ENCODE measurements at regions not wholly inside any gene's neighbourhood (a gene's known extent, or its start where the extent isn't known, plus 50 kb on each side); places are given as distances from the start of the nearest gene placed in this dataset.

DNA sequence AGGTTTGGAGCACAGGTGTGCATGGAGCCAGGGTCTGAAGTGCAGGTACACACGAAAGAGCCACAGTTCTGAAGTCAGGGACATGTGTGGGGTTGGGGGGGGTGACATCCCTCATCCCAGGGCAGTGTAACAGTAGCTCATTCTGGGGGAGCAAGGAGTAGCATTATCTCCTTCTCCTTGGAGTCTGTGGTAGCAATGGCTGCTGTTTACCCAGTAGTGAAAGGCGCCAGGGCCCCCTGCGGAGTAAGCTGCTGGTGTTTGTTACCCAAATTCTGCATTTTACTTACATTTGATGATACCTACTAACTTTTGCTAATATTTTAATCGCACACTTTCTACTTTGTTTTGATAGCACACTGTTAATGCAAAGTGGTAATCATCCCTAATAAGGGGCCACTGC lies 665.5 kb downstream of the GATA3 start:
- Histone ChIP-seq H3K36me3 (ENCODE audit: control insufficient read depth in 2 of 2, insufficient read depth in 2 of 2, low read length in 1 of 2) (no peaks in the 10 kb centered on the region), H3K9ac (ENCODE audit: control insufficient read depth, insufficient read depth, low read length) (no peak overlapping the region), H3K27me3 (replicated peaks in 1 of 2; ENCODE audit: control insufficient read depth in 2 of 2, insufficient read depth in 2 of 2, low read length in 1 of 2) (no peaks in the 10 kb centered on the region), H3K4me1 (ENCODE audit: control insufficient read depth, insufficient read depth, low read length) (no peaks in the 10 kb centered on the region), H3K4me2 (ENCODE audit: control insufficient read depth, insufficient read depth) (no peak overlapping the region), H3K79me2 (ENCODE audit: control insufficient read depth, insufficient read depth, low read length) (no peaks in the 10 kb centered on the region), H4K20me1 (ENCODE audit: control insufficient read depth, insufficient read depth) (no peaks in the 10 kb centered on the region), H3K27ac (ENCODE audit: control insufficient read depth, insufficient read depth) (no peak overlapping the region), H2AFZ (ENCODE audit: control insufficient read depth, low read depth, low read length) (no peak overlapping the region), H3K4me3 (no peak overlapping the region), H3K9me3 (replicated peaks; ENCODE audit: control insufficient read depth, insufficient read depth, low read length) (no peaks in the 10 kb centered on the region; the same call in 2 of the 3 replicates)
- intact Hi-C loops (cut with micrococcal nuclease; ENCODE audit: unreplicated experiment) (no loop called here), in situ Hi-C loops (cut with MboI) (no loop called here)
- ATAC-seq, result no peak
- CTCF ChIA-PET, result interaction anchor here (1.3 kb wide), 1 partner anchor 10 kb away, joined by 3 read pairs; no protein-coding TSS in a partner anchor
- 3% methylated on average over 4 of the region's 4 CpGs for WGBS (ENCODE audit: insufficient coverage, insufficient replicate concordance, low lambda C conversion rate, missing lambda C conversion rate)
- POLR2A ChIA-PET, result no interaction called here
- RAD21 ChIA-PET (ENCODE audit: unreplicated experiment), result no interaction called here
- no peak for FAIRE-seq
- no peak for DNase-seq (ENCODE audit: low read depth, low spot score)
- SMC1A ChIA-PET (ENCODE audit: uncharacterized antibody, unreplicated experiment), result no interaction called here
- TF ChIP-seq MTA2 (IDR thresholded peaks at IDR 0.05; ENCODE audit: low read depth), result no peak
- TF ChIP-seq TCF3 (IDR thresholded peaks at IDR 0.05; ENCODE audit: borderline replicate concordance, insufficient read depth, low read depth, low read length), result no peak
- TF ChIP-seq FOXK2 (IDR thresholded peaks at IDR 0.05), result no peak
- no peak for TF ChIP-seq HDAC2 (IDR thresholded peaks at IDR 0.05)
- TF ChIP-seq, protein P1, sequence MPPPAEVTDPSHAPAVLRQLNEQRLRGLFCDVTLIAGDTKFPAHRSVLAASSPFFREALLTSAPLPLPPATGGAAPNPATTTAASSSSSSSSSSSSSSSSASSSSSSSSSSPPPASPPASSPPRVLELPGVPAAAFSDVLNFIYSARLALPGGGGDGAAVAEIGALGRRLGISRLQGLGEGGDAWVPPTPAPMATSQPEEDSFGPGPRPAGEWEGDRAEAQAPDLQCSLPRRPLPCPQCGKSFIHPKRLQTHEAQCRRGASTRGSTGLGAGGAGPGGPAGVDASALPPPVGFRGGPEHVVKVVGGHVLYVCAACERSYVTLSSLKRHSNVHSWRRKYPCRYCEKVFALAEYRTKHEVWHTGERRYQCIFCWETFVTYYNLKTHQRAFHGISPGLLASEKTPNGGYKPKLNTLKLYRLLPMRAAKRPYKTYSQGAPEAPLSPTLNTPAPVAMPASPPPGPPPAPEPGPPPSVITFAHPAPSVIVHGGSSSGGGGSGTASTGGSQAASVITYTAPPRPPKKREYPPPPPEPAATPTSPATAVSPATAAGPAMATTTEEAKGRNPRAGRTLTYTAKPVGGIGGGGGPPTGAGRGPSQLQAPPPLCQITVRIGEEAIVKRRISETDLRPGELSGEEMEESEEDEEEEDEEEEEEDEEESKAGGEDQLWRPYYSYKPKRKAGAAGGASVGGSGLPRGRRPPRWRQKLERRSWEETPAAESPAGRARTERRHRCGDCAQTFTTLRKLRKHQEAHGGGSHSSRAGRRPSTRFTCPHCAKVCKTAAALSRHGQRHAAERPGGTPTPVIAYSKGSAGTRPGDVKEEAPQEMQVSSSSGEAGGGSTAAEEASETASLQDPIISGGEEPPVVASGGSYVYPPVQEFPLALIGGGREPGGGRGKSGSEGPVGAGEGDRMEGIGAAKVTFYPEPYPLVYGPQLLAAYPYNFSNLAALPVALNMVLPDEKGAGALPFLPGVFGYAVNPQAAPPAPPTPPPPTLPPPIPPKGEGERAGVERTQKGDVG (CRISPR knock-in tag; IDR thresholded peaks at IDR 0.05), result no peak
- TF ChIP-seq, protein P2, sequence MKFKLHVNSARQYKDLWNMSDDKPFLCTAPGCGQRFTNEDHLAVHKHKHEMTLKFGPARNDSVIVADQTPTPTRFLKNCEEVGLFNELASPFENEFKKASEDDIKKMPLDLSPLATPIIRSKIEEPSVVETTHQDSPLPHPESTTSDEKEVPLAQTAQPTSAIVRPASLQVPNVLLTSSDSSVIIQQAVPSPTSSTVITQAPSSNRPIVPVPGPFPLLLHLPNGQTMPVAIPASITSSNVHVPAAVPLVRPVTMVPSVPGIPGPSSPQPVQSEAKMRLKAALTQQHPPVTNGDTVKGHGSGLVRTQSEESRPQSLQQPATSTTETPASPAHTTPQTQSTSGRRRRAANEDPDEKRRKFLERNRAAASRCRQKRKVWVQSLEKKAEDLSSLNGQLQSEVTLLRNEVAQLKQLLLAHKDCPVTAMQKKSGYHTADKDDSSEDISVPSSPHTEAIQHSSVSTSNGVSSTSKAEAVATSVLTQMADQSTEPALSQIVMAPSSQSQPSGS (IDR thresholded peaks at IDR 0.05; ENCODE audit: low read length), result no peak
- TF ChIP-seq RUNX3 (IDR thresholded peaks at IDR 0.05; ENCODE audit: low read length), result no peak
- TF ChIP-seq MYC (IDR thresholded peaks at IDR 0.05; ENCODE audit: insufficient read depth, insufficient read length, insufficient replicate concordance, low read length, severe bottlenecking), result no peak
- no peak for TF ChIP-seq TBL1XR1 (IDR thresholded peaks at IDR 0.05; ENCODE audit: low read depth, low read length)
- TF ChIP-seq, protein P3, sequence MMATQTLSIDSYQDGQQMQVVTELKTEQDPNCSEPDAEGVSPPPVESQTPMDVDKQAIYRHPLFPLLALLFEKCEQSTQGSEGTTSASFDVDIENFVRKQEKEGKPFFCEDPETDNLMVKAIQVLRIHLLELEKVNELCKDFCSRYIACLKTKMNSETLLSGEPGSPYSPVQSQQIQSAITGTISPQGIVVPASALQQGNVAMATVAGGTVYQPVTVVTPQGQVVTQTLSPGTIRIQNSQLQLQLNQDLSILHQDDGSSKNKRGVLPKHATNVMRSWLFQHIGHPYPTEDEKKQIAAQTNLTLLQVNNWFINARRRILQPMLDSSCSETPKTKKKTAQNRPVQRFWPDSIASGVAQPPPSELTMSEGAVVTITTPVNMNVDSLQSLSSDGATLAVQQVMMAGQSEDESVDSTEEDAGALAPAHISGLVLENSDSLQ (IDR thresholded peaks at IDR 0.05), result no peak
- no peak for TF ChIP-seq HDGF (IDR thresholded peaks at IDR 0.05)
- TF ChIP-seq ZNF24 (IDR thresholded peaks at IDR 0.05), result no peak
- no TSS peak for BruUV-seq (replicated peaks)
